Nephron progenitor cell (in vitro differentiated cells): ENCODE measurements at regions not wholly inside any gene's neighbourhood (a gene's known extent, or its start where the extent isn't known, plus 50 kb on each side); places are given as distances from the start of the nearest gene placed in this dataset.

ENCODE experiments used
- DNase-seq: peaks from one replicate; pipeline ENCODE4 v3.0.0; 2021
- H3K27ac Mint-ChIP-seq: 2 replicates; pipeline ENCODE4 v1.8.0; 2021; ENCODE audit warnings: mild to moderate bottlenecking, moderate library complexity, mixed read lengths
- H3K27me3 Mint-ChIP-seq: 2 replicates; pipeline ENCODE4 v1.8.0; 2021; ENCODE audit warnings: mild to moderate bottlenecking, low read depth, mixed read lengths; ENCODE audit not compliant: poor library complexity
- H3K36me3 Mint-ChIP-seq: 2 replicates; pipeline ENCODE4 v1.8.0; 2021; ENCODE audit warnings: low read depth, mixed read lengths
- H3K4me1 Mint-ChIP-seq: 2 replicates; pipeline ENCODE4 v1.8.0; 2021; ENCODE audit warnings: mixed read lengths
- H3K4me3 Mint-ChIP-seq: 2 replicates; pipeline ENCODE4 v1.8.0; 2021; ENCODE audit warnings: mild to moderate bottlenecking, moderate library complexity, mixed read lengths
- H3K9me3 Mint-ChIP-seq: 2 replicates; pipeline ENCODE4 v1.8.0; 2021; ENCODE audit warnings: mild to moderate bottlenecking, moderate library complexity, mixed read lengths
- TF ChIP-seq, protein P1 (sequence below): fragments of 200-600 bp; sonication (generic); IDR thresholded peaks from 2 replicates; pipeline ENCODE4 v1.5.0; 2021; ENCODE audit warnings: antibody characterized with exemption

- H3K36me3 Mint-ChIP-seq = no peaks in the 10 kb centered on the region
- H3K4me1 Mint-ChIP-seq = no peaks in the 10 kb centered on the region
- no peak overlapping the region for H3K27ac Mint-ChIP-seq
- H3K4me3 Mint-ChIP-seq = no peak overlapping the region
- no peaks in the 10 kb centered on the region for H3K9me3 Mint-ChIP-seq
- no peak for DNase-seq
- TF ChIP-seq, protein P1, sequence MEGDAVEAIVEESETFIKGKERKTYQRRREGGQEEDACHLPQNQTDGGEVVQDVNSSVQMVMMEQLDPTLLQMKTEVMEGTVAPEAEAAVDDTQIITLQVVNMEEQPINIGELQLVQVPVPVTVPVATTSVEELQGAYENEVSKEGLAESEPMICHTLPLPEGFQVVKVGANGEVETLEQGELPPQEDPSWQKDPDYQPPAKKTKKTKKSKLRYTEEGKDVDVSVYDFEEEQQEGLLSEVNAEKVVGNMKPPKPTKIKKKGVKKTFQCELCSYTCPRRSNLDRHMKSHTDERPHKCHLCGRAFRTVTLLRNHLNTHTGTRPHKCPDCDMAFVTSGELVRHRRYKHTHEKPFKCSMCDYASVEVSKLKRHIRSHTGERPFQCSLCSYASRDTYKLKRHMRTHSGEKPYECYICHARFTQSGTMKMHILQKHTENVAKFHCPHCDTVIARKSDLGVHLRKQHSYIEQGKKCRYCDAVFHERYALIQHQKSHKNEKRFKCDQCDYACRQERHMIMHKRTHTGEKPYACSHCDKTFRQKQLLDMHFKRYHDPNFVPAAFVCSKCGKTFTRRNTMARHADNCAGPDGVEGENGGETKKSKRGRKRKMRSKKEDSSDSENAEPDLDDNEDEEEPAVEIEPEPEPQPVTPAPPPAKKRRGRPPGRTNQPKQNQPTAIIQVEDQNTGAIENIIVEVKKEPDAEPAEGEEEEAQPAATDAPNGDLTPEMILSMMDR = no peak
- peaks cover 3% of the 10 kb centered on the region for H3K27me3 Mint-ChIP-seq
Observed at GRCh38 chr13:70849222-70849621, 741.0 kb upstream of the KLHL1 start.

DNA sequence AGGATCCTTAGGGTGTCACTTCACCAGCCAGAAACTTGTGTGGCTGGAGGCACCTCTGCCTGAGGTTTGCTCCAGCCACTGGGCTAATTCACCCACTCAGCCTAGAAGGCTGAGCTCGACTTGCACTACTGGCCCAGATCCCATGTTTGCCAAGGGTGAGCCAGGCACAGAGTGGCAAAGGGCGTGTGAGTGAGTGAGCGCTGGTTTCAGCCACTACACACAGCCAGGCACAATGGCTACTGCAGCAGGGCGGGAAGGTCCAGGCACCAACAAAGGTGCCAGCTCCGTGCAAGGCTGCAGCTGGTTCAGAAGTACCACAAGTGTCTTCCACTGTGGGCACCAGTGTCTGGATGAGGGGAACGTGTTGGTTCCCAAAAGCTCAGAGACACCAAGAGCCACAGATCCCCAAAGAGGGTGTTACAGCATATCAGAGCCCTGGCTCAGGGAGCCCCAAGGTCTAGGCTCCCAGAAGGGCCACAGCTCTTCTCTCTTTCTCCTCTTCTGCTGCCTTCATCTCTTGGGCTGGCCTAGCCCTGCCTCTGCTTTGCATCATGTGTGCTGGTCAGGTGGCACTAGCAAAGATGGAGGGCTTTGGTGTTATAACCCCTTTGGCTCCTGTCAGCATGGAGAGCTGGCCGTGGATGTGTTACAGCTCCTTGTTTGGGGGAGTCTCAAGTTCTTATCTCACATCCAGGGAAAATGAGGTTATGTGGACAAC, 736.3 kb upstream of the KLHL1 start:
- TF ChIP-seq, protein P1 = no peak
- Mint-ChIP-seq H3K36me3 (no peaks in the 10 kb centered on the region), H3K27ac (no peak overlapping the region), H3K9me3 (no peaks in the 10 kb centered on the region), H3K4me1 (no peaks in the 10 kb centered on the region), H3K27me3 (peaks cover 3% of the 10 kb centered on the region), H3K4me3 (no peak overlapping the region)
- no peak for DNase-seq

GRCh38 chr13:70842062-70842644, 733.9 kb upstream of the KLHL1 start:
- TF ChIP-seq, protein P1 = no peak
- Mint-ChIP-seq H3K27ac (no peak overlapping the region), H3K9me3 (no peaks in the 10 kb centered on the region), H3K4me3 (no peak overlapping the region), H3K4me1 (no peaks in the 10 kb centered on the region), H3K27me3 (no peaks in the 10 kb centered on the region), H3K36me3 (no peaks in the 10 kb centered on the region)
- no peak for DNase-seq

- Mint-ChIP-seq H3K36me3 (no peaks in the 10 kb centered on the region), H3K4me3 (no peak overlapping the region), H3K4me1 (no peaks in the 10 kb centered on the region), H3K27ac (no peak overlapping the region), H3K27me3 (no peaks in the 10 kb centered on the region), H3K9me3 (no peaks in the 10 kb centered on the region)
- no peak for DNase-seq
- TF ChIP-seq, protein P1 = no peak
Observed at GRCh38 chr13:70841240-70842061, 733.2 kb upstream of the KLHL1 start.

GRCh38 chr13:70835371-70835770, 727.1 kb upstream of the KLHL1 start:
- Mint-ChIP-seq H3K9me3 (no peaks in the 10 kb centered on the region), H3K4me1 (no peaks in the 10 kb centered on the region), H3K4me3 (no peak overlapping the region), H3K36me3 (no peaks in the 10 kb centered on the region), H3K27me3 (no peaks in the 10 kb centered on the region), H3K27ac (no peak overlapping the region)
- no peak for DNase-seq
- TF ChIP-seq, protein P1 = no peak
